ENCODE measurements at regions not wholly inside any gene's neighbourhood (a gene's known extent, or its start where the extent isn't known, plus 50 kb on each side); places are given as distances from the start of the nearest gene placed in this dataset.

DNA sequence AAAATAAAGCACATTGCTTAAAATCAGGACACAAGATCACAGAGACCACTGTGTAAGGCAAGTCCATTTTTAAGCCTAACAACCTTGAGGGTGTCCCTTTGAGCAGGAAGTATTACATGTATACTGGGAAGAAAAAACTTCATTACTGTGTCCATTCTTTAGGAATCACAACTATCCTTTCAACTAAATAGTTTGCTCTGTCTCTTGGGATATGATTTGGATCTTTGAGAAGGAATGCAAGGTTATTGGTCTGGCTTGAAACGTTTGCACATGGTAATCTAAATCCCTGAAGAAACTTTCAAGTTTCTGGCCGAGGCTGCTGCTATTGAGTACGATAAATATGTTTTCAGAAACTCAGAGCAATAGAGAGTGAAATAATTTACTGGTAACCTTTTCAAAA is 923.0 kb upstream of the SEMA6A start:
- DNase-seq (ENCODE audit: low spot score) = no peak

DNA sequence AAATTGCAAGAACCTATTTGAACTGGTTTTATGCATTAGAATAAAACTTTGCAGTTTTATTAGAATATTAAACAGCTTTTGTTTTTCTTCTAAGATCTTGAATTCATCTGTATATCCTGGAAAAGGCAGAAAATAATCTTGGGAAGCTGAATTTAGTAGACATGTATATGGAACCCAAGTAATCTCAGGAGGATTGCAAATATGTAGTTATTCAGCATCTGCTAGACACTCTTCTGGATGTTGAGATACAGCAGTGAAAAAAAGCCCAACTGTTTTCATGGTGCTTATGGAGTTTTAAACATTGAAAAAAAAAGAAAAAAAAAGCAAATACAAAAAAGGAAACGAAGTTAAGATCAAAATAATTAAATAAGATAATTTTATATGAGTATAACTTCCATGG is 922.2 kb upstream of the SEMA6A start:
- DNase-seq (ENCODE audit: low spot score) = no peak

- DNase-seq (ENCODE audit: low spot score) = no peak
Measured at GRCh38 chr5:117494188-117494587, 919.6 kb upstream of the SEMA6A start.

DNA sequence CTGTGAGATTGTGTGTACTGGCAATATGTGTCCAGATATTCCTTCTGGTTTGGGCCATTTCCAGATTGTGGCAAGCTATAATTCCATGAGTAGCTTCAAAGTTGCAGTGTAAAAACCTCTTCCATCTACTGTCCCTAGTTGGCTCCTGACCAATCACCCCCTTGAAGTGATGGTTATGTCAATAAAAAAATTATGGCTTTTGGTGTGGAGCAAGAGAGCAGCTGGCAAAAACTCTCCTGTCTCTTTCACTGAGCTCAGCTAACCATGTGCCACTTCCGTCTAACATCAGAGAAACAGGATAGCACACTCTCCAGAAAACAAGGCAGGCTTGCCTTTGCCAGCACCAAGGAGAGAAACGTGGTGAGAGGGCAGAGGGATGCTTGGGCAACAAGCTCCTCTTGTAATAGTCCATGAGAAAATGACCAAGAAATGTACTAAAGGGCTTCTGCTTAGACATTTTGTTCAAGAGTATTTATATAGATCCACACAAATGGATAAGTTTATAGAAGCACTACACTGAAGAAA is 914.4 kb upstream of the SEMA6A start:
- no peak for DNase-seq (ENCODE audit: low spot score)

GRCh38 chr5:117487556-117487955 is 912.9 kb upstream of the SEMA6A start:
- no peak for DNase-seq (ENCODE audit: low spot score)

- DNase-seq (ENCODE audit: low spot score) = no peak
Measured at GRCh38 chr5:117486879-117487391, 912.3 kb upstream of the SEMA6A start.

DNA sequence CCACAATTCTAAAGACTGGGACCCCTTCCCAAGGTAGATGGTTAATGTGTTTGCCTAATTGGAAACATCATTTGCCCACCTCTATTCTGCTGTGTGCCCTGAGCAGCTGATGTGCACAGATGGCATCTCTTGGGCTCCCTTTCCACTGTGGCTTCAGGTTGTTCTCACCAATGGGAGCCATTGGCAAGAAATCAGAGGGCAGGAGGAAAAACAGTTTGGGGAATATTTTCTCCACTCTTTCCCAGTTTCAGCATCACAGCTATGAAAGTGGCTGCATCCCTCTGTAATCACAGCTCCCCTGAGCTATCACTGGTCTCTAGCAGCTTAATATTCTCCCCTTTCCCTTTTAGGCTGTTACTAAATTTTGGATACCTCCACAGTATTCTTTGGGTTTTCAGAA is 911.6 kb upstream of the SEMA6A start:
- DNase-seq (ENCODE audit: low spot score) = no peak

GRCh38 chr5:117475919-117476318 is 901.3 kb upstream of the SEMA6A start:
- DNase-seq (ENCODE audit: low spot score) = peak; percentile 7

DNA sequence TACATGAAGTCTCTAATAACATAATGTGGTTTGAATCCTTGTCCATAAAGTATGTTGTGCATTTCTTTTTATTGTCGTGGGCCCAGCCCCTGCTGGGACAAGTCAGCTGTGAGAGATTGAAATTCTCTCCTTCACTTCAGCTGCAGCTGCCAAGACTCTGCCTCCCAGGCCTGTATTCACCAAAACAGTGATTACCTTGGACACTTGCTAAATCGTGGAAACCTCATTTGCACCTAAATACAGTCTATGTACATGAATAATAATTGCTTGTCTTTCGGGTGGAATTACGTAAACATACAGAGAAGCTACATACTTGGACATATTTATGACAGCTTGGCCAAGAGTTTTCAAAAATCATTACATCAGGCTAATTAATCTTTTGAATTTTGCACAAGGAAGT is 898.5 kb upstream of the SEMA6A start:
- no peak for DNase-seq (ENCODE audit: low spot score)

GRCh38 chr5:117463881-117464570 is 889.4 kb upstream of the SEMA6A start:
- DNase-seq (ENCODE audit: low spot score) = no peak

DNA sequence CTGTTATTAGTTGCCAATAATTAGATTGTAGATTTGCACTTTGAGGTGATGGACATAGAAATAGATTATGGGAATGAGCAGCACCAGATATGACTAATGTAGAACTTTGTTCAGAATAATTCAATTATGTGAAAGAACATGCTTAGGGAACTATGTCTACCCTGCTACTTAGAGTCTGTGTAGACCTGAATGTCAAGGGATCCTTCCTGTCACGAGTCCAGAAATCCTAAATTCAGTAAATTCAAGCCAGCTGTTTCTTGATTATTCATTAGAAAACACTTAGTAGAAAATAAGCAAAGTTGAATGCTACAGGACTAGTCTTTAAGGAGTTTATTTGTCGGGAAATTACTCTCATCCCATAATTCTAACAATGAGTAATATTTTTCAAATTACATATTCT is 887.3 kb upstream of the SEMA6A start:
- DNase-seq (ENCODE audit: low spot score) = no peak

DNA sequence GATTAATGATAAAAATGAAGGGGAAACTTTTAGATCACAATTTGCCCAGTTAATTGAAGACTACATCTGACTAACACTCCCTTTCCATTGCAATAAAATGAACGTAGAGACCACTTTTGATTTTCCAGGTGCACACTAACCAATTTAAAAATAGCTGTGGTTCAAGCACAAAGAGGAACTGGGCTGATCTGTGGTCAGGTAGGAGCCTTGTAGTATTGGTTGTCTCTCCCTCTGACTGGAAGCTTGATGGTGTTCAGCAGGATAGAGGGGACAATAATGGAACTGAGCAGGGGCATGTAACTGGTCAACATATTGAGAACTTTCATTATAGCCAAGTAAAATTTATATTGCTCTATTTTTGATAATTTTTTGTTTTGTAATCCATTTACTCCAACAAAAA is 886.8 kb upstream of the SEMA6A start:
- DNase-seq (ENCODE audit: low spot score) = no peak

GRCh38 chr5:117457656-117458055 is 883.0 kb upstream of the SEMA6A start:
- no peak for DNase-seq (ENCODE audit: low spot score)

GRCh38 chr5:117456866-117457470 is 882.3 kb upstream of the SEMA6A start:
- no peak for DNase-seq (ENCODE audit: low spot score)

- peak; percentile 83 for DNase-seq (ENCODE audit: low spot score)
Measured at GRCh38 chr5:117455236-117456233, 880.9 kb upstream of the SEMA6A start.

DNA sequence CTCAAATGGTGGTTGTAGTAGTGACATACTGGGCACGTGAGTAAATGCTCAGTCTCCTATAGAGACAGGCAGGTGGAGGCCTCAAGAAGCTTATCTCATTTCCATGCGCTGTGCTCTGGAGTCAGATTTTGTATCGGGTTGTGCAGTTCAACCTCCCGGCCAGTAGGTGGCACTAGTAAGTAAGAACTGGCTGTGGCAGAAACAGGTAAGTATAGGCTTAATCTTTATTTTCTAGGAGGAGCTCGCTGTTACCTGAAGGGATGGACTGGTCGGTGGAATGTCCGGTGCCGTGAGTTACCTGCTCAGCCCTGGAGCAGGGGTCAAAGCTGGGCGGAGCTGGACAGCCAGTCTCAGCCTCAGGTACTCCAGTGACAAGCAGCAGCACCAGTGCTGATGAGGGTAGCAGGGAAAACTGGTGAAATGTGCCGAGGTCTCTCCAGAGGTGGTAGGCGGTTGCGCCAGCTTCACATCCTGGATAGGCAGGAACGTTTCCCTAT is 880.1 kb upstream of the SEMA6A start:
- DNase-seq (ENCODE audit: low spot score) = peak; percentile 92

- DNase-seq (ENCODE audit: low spot score) = no peak
Measured at GRCh38 chr5:117436846-117437245, 862.2 kb upstream of the SEMA6A start.

GRCh38 chr5:117435203-117435602 is 860.6 kb upstream of the SEMA6A start:
- no peak for DNase-seq (ENCODE audit: low spot score)

DNA sequence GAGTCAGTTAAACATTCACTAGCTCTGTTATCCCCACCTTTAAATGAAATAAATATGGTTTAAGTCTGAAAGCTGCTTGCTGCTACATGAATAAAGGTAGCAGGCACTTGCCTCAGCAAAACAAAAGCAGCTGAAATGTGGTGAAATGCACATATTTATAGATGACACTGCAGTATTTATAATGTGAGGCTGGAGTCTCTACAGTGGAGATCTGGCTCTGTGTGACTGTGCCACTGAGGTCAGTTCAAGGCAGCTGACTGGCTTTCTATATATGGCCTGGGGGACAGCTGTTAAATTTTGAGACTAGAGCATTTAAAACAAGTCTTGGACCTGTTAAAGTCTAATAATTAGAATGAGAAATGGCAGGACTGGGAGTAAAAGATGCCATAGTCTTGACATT is 859.6 kb upstream of the SEMA6A start:
- DNase-seq (ENCODE audit: low spot score) = no peak

- no peak for DNase-seq (ENCODE audit: low spot score)
Measured at GRCh38 chr5:117433818-117434217, 859.2 kb upstream of the SEMA6A start.

GRCh38 chr5:117431091-117431490 is 856.5 kb upstream of the SEMA6A start:
- no peak for DNase-seq (ENCODE audit: low spot score)

DNA sequence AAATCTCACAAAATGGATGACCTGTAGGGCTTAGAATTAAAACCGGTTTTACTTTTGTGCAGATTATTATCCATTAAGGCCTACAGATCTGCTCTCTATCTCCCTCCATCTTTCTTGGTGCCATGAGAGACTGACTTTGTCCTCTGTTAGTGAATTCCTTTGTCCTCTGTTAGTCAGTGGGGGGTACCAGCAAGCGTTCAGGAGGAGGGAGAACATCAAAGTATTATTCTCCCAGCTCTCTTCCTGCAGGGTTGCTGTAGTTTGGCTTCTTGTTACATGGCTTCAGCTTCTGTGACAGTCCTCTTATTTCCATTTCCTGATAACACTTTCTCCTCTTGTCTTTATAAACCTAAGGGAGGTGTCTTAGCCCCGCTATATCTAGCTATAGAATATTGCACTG is 850.5 kb upstream of the SEMA6A start:
- no peak for DNase-seq (ENCODE audit: low spot score)
